Mesothelial cell of epicardium (in vitro differentiated cells): ENCODE measurements at regions not wholly inside any gene's neighbourhood (a gene's known extent, or its start where the extent isn't known, plus 50 kb on each side); places are given as distances from the start of the nearest gene placed in this dataset.

Experiments used
- DNase-seq, 2 experiments: peaks; one replicate each; pipeline ENCODE4 v3.0.0; 2021; ENCODE audit warnings: low spot score in 2 of 2; ENCODE audit not compliant: unreplicated experiment in 2 of 2
- H3K27ac Mint-ChIP-seq: 2 replicates; pipeline ENCODE4 v1.8.0; 2021; ENCODE audit warnings: mixed read lengths
- H3K27me3 Mint-ChIP-seq: 2 replicates; pipeline ENCODE4 v1.8.0; 2021; ENCODE audit warnings: low read depth, mixed read lengths
- H3K36me3 Mint-ChIP-seq: 2 replicates; pipeline ENCODE4 v1.8.0; 2021; ENCODE audit warnings: mixed read lengths
- H3K4me1 Mint-ChIP-seq: 2 replicates; pipeline ENCODE4 v1.8.0; 2021; ENCODE audit warnings: mixed read lengths
- H3K4me3 Mint-ChIP-seq: 2 replicates; pipeline ENCODE4 v1.8.0; 2021; ENCODE audit warnings: mild to moderate bottlenecking, moderate library complexity, mixed read lengths
- H3K9me3 Mint-ChIP-seq: 2 replicates; pipeline ENCODE4 v1.8.0; 2021; ENCODE audit warnings: mixed read lengths
- CTCF ChIP-seq: fragments of 200-600 bp; sonication (generic); IDR thresholded peaks from one replicate; pipeline ENCODE4 v1.5.0; 2021; ENCODE audit warnings: antibody characterized with exemption; ENCODE audit not compliant: unreplicated experiment

- Mint-ChIP-seq H3K36me3 (no peaks in the 10 kb centered on the region), H3K4me1 (peaks cover 6% of the 10 kb centered on the region), H3K27me3 (peaks cover 32% of the 10 kb centered on the region), H3K27ac (no peak overlapping the region), H3K9me3 (no peaks in the 10 kb centered on the region), H3K4me3 (no peak overlapping the region)
- TF ChIP-seq CTCF, result no peak
- DNase-seq, result no peak
Measured at GRCh38 chr1:42046761-42047507, 106.3 kb upstream of the GUCA2B start.

GRCh38 chr1:42044346-42044745, 108.9 kb upstream of the GUCA2B start:
- Mint-ChIP-seq H3K36me3 (no peaks in the 10 kb centered on the region), H3K27ac (no peak overlapping the region), H3K27me3 (peaks cover 13% of the 10 kb centered on the region), H3K4me1 (peaks cover 6% of the 10 kb centered on the region), H3K4me3 (no peak overlapping the region), H3K9me3 (no peaks in the 10 kb centered on the region)
- no peak for DNase-seq
- no peak for TF ChIP-seq CTCF

GRCh38 chr1:42043811-42044210, 109.4 kb upstream of the GUCA2B start:
- Mint-ChIP-seq H3K36me3 (no peaks in the 10 kb centered on the region), H3K9me3 (no peaks in the 10 kb centered on the region), H3K27me3 (peaks cover 8% of the 10 kb centered on the region), H3K4me1 (peaks cover 6% of the 10 kb centered on the region), H3K27ac (no peak overlapping the region), H3K4me3 (no peak overlapping the region)
- no peak for TF ChIP-seq CTCF
- no peak for DNase-seq

DNA sequence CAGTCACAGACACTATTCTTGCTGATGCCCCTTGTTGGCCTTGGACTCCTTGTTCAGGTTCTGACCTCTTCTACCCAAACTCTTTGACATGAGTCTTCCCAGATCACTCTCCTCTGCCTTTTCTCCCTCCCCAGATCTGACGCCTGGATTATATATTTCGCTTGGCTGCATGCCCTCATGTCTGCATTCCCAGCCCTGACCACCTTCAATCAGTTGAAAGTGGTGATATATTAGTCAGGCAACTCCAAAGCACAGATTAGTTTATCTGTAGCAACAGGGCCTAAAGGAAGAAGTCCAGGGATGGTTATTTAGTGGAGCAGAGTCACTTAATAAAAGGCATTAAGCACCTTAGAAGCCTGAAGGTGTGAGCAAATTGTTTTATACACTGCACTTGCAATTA, 110.0 kb upstream of the GUCA2B start:
- peaks cover 3% of the 10 kb centered on the region for H3K27me3 Mint-ChIP-seq
- H3K4me3 Mint-ChIP-seq, result no peak overlapping the region
- no peaks in the 10 kb centered on the region for H3K36me3 Mint-ChIP-seq

GRCh38 chr1:42041031-42041430, 112.2 kb upstream of the GUCA2B start:
- Mint-ChIP-seq H3K27me3 (no peaks in the 10 kb centered on the region), H3K4me1 (peaks cover 8% of the 10 kb centered on the region), H3K4me3 (no peak overlapping the region), H3K27ac (no peak overlapping the region), H3K36me3 (no peaks in the 10 kb centered on the region), H3K9me3 (no peaks in the 10 kb centered on the region)
- no peak for DNase-seq
- no peak for TF ChIP-seq CTCF

More for the DNA sequence above, 110.0 kb upstream of the GUCA2B start:
- no peak for DNase-seq
- peak overlapping the region; percentile 6 for H3K27ac Mint-ChIP-seq
- no peak for TF ChIP-seq CTCF
- H3K4me1 Mint-ChIP-seq, result peaks cover 6% of the 10 kb centered on the region
- no peaks in the 10 kb centered on the region for H3K9me3 Mint-ChIP-seq

DNA sequence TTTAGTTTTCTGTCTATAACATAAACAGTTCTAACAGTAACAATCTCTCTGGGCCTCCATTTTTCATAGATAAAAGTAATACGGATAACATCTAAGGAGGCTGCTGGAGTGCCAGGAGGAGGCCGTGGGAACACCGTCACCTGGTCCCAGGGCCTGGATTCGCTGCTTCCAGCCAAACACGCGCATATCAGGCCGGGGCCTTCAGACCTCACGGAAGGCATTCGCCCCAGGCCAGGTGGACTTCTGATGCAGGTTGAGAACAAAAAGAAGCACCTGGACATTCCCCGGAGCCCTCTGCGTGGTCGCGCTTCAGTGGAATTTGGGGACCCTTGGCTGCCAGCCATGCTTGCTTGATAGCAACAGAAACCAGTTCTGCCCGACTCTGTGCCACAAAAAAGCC, 113.1 kb upstream of the GUCA2B start:
- Mint-ChIP-seq H3K4me1 (peaks cover 8% of the 10 kb centered on the region), H3K27me3 (no peaks in the 10 kb centered on the region), H3K27ac (no peak overlapping the region), H3K9me3 (no peaks in the 10 kb centered on the region), H3K36me3 (no peaks in the 10 kb centered on the region), H3K4me3 (no peak overlapping the region)
- TF ChIP-seq CTCF, result no peak
- DNase-seq, result no peak
